ENCODE measurements at regions not wholly inside any gene's neighbourhood (a gene's known extent, or its start where the extent isn't known, plus 50 kb on each side); places are given as distances from the start of the nearest gene placed in this dataset.
A peak's percentile ranks its signal among the peaks of the same experiment; 100 is the strongest.

GRCh38 chr4:184536881-184537248, 62.5 kb upstream of the IRF2 start (continued):
- 0 out of 4 replicates have a peak, but pooled peaks of 1 of the 2 experiments have one; percentile 22 for TF ChIP-seq CEBPB (IDR thresholded peaks at IDR 0.05; ENCODE audit: borderline replicate concordance in 1 of 2, low read depth in 2 of 2, low read length in 2 of 2)
- TF ChIP-seq SMAD5 (IDR thresholded peaks at IDR 0.05; ENCODE audit: low read depth) = no peak
- 0 out of 2 replicates have a peak, but pooled peaks have one; percentile 36 for TF ChIP-seq ZNF687 (IDR thresholded peaks at IDR 0.05)
- peak; percentile 54; the same call in 1 of the 2 replicates for TF ChIP-seq PAX8 (IDR thresholded peaks at IDR 0.05)
- no peak for TF ChIP-seq PML (IDR thresholded peaks at IDR 0.05; ENCODE audit: low read length)
- no peak for TF ChIP-seq CHD2 (IDR thresholded peaks at IDR 0.05; ENCODE audit: borderline replicate concordance, low read depth, low read length)

- in situ Hi-C loops (cut with MboI) (loop anchor here (5.0 kb wide), 2 partner anchors 119 to 184 kb away; no protein-coding TSS in a partner anchor), intact Hi-C loops (cut with micrococcal nuclease; ENCODE audit: unreplicated experiment) (loop anchor here (5.0 kb wide), 4 partner anchors 111 to 286 kb away; partner anchors contain the start of genes CASP3 and PRIMPOL)
- DNase-seq (ENCODE audit: low read depth, low spot score) (no peak), FAIRE-seq (no peak), ATAC-seq (no peak)
- Histone ChIP-seq H3K4me3 (peak overlapping the region; percentile 88), H3K27me3 (replicated peaks in 1 of 2; ENCODE audit: control insufficient read depth in 2 of 2, insufficient read depth in 2 of 2, low read length in 1 of 2) (no peaks in the 10 kb centered on the region), H4K20me1 (ENCODE audit: control insufficient read depth, insufficient read depth) (no peaks in the 10 kb centered on the region), H3K79me2 (ENCODE audit: control insufficient read depth, insufficient read depth, low read length) (peaks cover 45% of the 10 kb centered on the region), H3K4me2 (ENCODE audit: control insufficient read depth, insufficient read depth) (peak overlapping the region; percentile 92), H3K4me1 (ENCODE audit: control insufficient read depth, insufficient read depth, low read length) (peaks cover 23% of the 10 kb centered on the region), H3K9me3 (replicated peaks; ENCODE audit: control insufficient read depth, insufficient read depth, low read length) (no peaks in the 10 kb centered on the region; the same call in 2 of the 3 replicates), H3K36me3 (ENCODE audit: control insufficient read depth in 2 of 2, insufficient read depth in 2 of 2, low read length in 1 of 2) (no peaks in the 10 kb centered on the region), H3K9ac (ENCODE audit: control insufficient read depth, insufficient read depth, low read length) (peak overlapping the region; percentile 80), H2AFZ (ENCODE audit: control insufficient read depth, low read depth, low read length) (no peak overlapping the region), H3K27ac (ENCODE audit: control insufficient read depth, insufficient read depth) (peak overlapping the region; percentile 86)
- ChIA-PET RAD21 (ENCODE audit: unreplicated experiment) (interaction anchor here (0.7 to 6.4 kb wide), 24 partner anchors 17 to 271 kb away, joined by 3 to 151 read pairs (median 8); partner anchors contain the start of genes CENPU and IRF2), SMC1A (ENCODE audit: uncharacterized antibody, unreplicated experiment) (interaction anchor here (0.6 to 9.3 kb wide), 30 partner anchors 18 to 282 kb away, joined by 3 to 144 read pairs (median 6); partner anchors contain the start of gene IRF2), CTCF (interaction anchor here (1.1 to 4.1 kb wide), 15 partner anchors 20 to 285 kb away, joined by 3 to 64 read pairs (median 5); no protein-coding TSS in a partner anchor), POLR2A (interaction anchor here (0.6 to 5.4 kb wide), 17 partner anchors 10 to 271 kb away, joined by 3 to 58 read pairs (median 7); partner anchors contain the start of genes CASP3 and IRF2)
- under 1% methylated on average over 10 of the region's 10 CpGs for WGBS (ENCODE audit: insufficient coverage, insufficient replicate concordance, low lambda C conversion rate, missing lambda C conversion rate)
- BruUV-seq (replicated peaks) = no TSS peak
- TF ChIP-seq EP300 (IDR thresholded peaks at IDR 0.05; ENCODE audit: borderline replicate concordance in 1 of 2, control insufficient read depth in 1 of 2, low read depth in 2 of 2, low read length in 2 of 2) (no peak), IRF5 (IDR thresholded peaks at IDR 0.05; ENCODE audit: borderline replicate concordance) (no peak), POLR2A (IDR thresholded peaks at IDR 0.05; ENCODE audit: low read depth, low read length) (no peak), MXI1 (IDR thresholded peaks at IDR 0.05; ENCODE audit: low read depth, low read length) (no peak), KAT2A (conservative IDR thresholded peaks at IDR 0.05; ENCODE audit: control insufficient read depth, low read depth, low read length) (no peak), E2F8 (IDR thresholded peaks at IDR 0.05; ENCODE audit: low read depth, partially characterized antibody) (no peak)
Measured at GRCh38 chr4:184536065-184536880, 61.9 kb upstream of the IRF2 start.

Measured in GM12878 (cell line).